ENCODE measurements at regions not wholly inside any gene's neighbourhood (a gene's known extent, or its start where the extent isn't known, plus 50 kb on each side); places are given as distances from the start of the nearest gene placed in this dataset.

DNA sequence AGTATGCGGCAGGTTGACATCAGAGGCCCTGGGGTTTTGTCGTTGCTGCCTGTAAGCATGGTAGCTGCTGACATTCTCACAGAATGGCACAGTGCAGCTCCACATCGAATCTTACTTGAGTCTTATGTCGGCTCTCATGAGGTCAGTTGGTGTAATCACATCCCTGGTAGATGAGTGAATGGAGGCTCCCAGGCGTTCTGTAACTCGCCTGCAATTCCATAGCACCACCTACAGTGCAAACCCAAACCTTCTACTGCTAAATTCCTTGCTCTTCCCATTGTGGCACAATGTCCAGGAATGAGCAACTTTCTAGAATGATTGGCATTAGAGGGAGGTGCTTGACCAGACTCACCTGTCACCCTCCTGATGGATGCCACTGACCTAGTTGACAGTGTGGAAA, 578.4 kb downstream of the CCDC171 start:
- no peak overlapping the region for H3K27ac ChIP-seq (ENCODE audit: low read depth, low read length, severe bottlenecking)
- H3K36me3 ChIP-seq (ENCODE audit: control insufficient read depth, insufficient read depth, low read length), result no peaks in the 10 kb centered on the region
- H3K4me3 ChIP-seq (ENCODE audit: extremely low read depth, insufficient read depth, low read length, poor library complexity, severe bottlenecking), result no peak overlapping the region
- H3K4me1 ChIP-seq (ENCODE audit: control insufficient read depth, insufficient read depth, low read length, poor library complexity, severe bottlenecking), result peaks cover 10% of the 10 kb centered on the region
- peaks cover 7% of the 10 kb centered on the region for H3K9me3 ChIP-seq (ENCODE audit: control insufficient read depth, low read length)
- 60 to 74% methylated on average over 4 to 5 of the region's 6 CpGs for WGBS, 2 experiments (ENCODE audit: insufficient coverage in 2 of 2)

DNA sequence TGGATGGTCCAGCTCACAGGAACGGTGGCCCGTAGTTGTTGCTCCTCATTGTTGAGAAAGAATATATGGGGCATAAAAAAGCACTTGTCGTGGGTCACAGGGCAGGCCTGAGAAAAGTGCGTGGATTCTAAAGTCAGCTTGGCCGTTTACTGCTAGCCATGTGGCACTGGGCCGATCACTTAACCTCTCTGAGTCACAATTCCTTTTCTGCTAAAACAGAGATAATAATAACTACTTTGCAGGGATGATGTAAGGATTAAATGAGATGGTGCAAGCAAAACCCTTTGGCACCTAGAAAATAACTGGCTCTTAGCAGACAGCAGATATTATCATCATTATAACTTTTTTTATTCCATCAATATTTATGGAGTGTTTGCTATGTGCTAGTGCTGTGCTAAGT, 579.7 kb downstream of the CCDC171 start:
- 86 to 98% methylated on average over 3 to 5 of the region's 6 CpGs for WGBS, 2 experiments (ENCODE audit: insufficient coverage in 2 of 2)
- no peak overlapping the region for H3K27ac ChIP-seq (ENCODE audit: low read depth, low read length, severe bottlenecking)
- H3K36me3 ChIP-seq (ENCODE audit: control insufficient read depth, insufficient read depth, low read length), result no peaks in the 10 kb centered on the region
- peaks cover 7% of the 10 kb centered on the region for H3K9me3 ChIP-seq (ENCODE audit: control insufficient read depth, low read length)
- no peak overlapping the region for H3K4me3 ChIP-seq (ENCODE audit: extremely low read depth, insufficient read depth, low read length, poor library complexity, severe bottlenecking)
- H3K4me1 ChIP-seq (ENCODE audit: control insufficient read depth, insufficient read depth, low read length, poor library complexity, severe bottlenecking), result peaks cover 14% of the 10 kb centered on the region

DNA sequence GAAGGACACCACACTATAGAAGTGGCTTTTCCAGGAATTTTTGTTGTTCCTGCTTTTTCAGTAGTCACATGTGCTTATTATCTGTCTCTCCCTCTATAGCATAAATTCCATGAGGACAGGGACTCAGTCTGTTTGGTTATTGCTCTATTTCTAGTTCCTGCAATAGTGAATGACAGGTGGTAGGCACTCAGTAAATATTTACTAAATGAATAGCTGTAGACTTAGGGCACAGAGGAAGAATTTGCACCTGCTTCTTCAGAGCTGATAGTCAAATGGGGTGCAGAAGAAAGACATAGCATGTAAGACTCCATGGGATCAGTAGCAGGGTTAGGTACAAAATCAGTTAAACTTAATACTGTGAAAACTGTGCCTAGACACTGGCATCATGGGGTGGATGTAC, 580.2 kb downstream of the CCDC171 start:
- Histone ChIP-seq H3K4me1 (ENCODE audit: control insufficient read depth, insufficient read depth, low read length, poor library complexity, severe bottlenecking) (peaks cover 16% of the 10 kb centered on the region), H3K27ac (ENCODE audit: low read depth, low read length, severe bottlenecking) (no peak overlapping the region), H3K36me3 (ENCODE audit: control insufficient read depth, insufficient read depth, low read length) (no peaks in the 10 kb centered on the region), H3K4me3 (ENCODE audit: extremely low read depth, insufficient read depth, low read length, poor library complexity, severe bottlenecking) (no peak overlapping the region), H3K9me3 (ENCODE audit: control insufficient read depth, low read length) (peaks cover 7% of the 10 kb centered on the region)

DNA sequence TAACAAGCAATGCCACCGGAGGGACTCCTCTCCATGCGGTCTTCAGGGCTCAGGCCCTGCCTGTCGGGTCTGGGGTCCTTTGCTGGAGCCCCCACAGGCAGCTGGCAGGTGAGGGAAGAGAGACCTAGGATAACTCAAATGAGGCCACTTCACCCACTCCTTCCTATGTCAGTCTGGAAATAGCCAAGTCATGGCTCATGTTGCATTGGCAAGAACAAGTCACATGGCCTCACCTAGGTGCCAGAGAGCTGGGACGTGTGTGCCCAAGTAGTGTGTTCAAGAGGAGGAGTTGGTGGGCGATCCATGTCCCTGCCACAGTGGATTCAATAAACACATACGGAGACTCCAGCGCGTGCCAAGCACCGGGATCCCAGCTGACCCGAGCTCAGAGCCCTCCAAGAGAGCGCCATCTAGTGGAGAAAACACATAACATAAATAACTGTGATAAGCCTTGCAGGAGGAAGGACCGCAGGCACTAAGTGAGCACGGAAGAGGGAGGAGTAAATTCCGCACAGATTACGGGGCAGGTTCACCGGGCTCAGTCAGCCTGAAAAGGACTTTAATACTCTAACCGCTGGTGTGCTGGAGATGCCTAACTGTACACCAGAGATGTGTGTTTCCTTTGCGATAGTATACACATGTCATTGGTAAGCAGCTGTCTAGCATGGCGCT, 580.8 kb downstream of the CCDC171 start:
- Histone ChIP-seq H3K27ac (ENCODE audit: low read depth, low read length, severe bottlenecking) (no peak overlapping the region), H3K9me3 (ENCODE audit: control insufficient read depth, low read length) (peaks cover 7% of the 10 kb centered on the region), H3K36me3 (ENCODE audit: control insufficient read depth, insufficient read depth, low read length) (no peaks in the 10 kb centered on the region), H3K4me1 (ENCODE audit: control insufficient read depth, insufficient read depth, low read length, poor library complexity, severe bottlenecking) (peaks cover 23% of the 10 kb centered on the region), H3K4me3 (ENCODE audit: extremely low read depth, insufficient read depth, low read length, poor library complexity, severe bottlenecking) (no peak overlapping the region)
- 35 to 36% methylated on average over 10 to 16 of the region's 19 CpGs for WGBS, 2 experiments (ENCODE audit: insufficient coverage in 2 of 2)

DNA sequence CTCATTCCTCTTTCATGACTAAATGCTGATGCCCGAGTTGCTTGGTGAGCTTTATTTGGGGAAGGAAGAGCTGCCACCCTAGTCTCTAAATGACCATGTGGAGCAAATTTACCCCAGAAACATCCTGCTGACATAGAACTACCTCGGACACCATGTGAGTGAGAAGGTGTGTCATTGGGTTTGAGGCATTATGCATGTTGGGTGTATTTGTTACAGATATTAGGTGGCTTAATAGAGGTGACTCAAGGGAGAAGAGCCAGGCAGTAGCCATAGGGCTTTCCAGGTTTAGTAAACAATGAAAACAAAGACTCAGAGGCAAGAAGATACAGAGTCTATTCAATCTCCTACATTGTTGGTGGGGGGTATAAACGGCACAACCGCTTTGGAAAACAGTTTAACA, 581.5 kb downstream of the CCDC171 start:
- peaks cover 25% of the 10 kb centered on the region for H3K4me1 ChIP-seq (ENCODE audit: control insufficient read depth, insufficient read depth, low read length, poor library complexity, severe bottlenecking)
- H3K36me3 ChIP-seq (ENCODE audit: control insufficient read depth, insufficient read depth, low read length), result no peaks in the 10 kb centered on the region
- H3K27ac ChIP-seq (ENCODE audit: low read depth, low read length, severe bottlenecking), result no peak overlapping the region
- H3K9me3 ChIP-seq (ENCODE audit: control insufficient read depth, low read length), result peaks cover 4% of the 10 kb centered on the region
- 83 to 90% methylated on average over 1 to 4 of the region's 4 CpGs for WGBS, 2 experiments (ENCODE audit: insufficient coverage in 2 of 2)
- H3K4me3 ChIP-seq (ENCODE audit: extremely low read depth, insufficient read depth, low read length, poor library complexity, severe bottlenecking), result no peak overlapping the region

DNA sequence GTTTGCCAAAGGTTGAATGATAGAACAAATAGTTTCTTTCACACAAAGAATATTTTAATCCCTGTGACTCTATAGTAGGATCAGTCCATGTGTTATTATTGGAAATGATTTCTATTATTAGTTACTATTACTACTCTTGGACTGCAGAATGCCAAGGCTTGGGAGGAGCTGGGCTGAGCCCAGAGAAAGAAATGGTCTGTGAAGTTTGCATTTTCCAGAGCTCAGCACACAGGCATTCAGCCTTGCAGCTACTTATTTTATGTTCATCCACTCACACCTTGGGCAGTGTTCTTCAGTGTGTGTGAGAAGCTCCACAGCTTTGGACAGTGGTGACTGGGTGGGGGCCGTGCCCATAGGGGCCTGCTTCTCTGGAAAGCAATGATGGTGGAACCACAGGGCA, 583.1 kb downstream of the CCDC171 start:
- Histone ChIP-seq H3K4me3 (ENCODE audit: extremely low read depth, insufficient read depth, low read length, poor library complexity, severe bottlenecking) (no peak overlapping the region), H3K27ac (ENCODE audit: low read depth, low read length, severe bottlenecking) (no peak overlapping the region), H3K36me3 (ENCODE audit: control insufficient read depth, insufficient read depth, low read length) (no peaks in the 10 kb centered on the region), H3K9me3 (ENCODE audit: control insufficient read depth, low read length) (no peaks in the 10 kb centered on the region), H3K4me1 (ENCODE audit: control insufficient read depth, insufficient read depth, low read length, poor library complexity, severe bottlenecking) (peaks cover 25% of the 10 kb centered on the region)
- no CpG with 5 or more reads among the region's 1 CpG for WGBS, 2 experiments (ENCODE audit: insufficient coverage in 2 of 2)

DNA sequence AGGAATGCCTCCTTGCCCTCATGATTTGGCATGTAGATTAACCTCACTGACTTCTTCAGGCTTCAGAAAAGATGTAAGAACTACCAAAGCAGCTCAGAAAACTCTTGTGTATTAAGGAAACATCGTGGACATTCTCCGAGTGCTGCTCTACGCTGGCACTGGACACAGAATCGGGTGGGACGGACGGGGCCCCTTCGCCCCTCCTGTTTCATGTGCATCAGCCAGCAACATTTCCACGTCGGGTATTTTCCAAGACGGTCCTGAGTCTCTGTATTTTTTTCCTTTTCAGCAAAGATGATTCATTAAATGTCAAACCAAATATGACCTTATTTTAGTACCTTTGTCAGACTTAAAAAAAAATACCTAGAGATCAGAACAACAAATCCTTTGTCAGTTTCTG, 583.6 kb downstream of the CCDC171 start:
- Histone ChIP-seq H3K9me3 (ENCODE audit: control insufficient read depth, low read length) (no peaks in the 10 kb centered on the region), H3K4me1 (ENCODE audit: control insufficient read depth, insufficient read depth, low read length, poor library complexity, severe bottlenecking) (peaks cover 25% of the 10 kb centered on the region), H3K36me3 (ENCODE audit: control insufficient read depth, insufficient read depth, low read length) (no peaks in the 10 kb centered on the region), H3K27ac (ENCODE audit: low read depth, low read length, severe bottlenecking) (no peak overlapping the region), H3K4me3 (ENCODE audit: extremely low read depth, insufficient read depth, low read length, poor library complexity, severe bottlenecking) (no peak overlapping the region)
- 96 to 97% methylated on average over 9 to 10 of the region's 10 CpGs for WGBS, 2 experiments (ENCODE audit: insufficient coverage in 2 of 2)

DNA sequence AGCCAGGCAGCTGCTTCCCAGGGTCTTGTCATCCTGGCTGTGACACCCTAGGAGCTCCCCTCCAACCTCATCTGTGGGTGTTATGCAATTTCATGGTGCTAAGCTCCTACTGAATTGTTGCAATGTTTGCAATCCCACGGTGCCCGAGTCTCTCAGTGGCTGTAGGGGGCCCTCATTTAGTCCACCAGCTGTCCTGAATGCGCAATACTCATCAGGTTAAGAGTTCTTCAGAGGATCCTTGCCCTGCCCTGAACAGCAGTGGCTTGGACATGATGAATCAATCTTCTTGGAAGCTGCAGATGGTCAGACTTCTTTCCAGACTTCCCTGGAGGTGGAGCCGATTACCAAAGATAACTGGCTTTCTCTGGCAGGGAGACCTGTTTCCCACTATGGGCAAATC, 584.1 kb downstream of the CCDC171 start:
- H3K36me3 ChIP-seq (ENCODE audit: control insufficient read depth, insufficient read depth, low read length), result no peaks in the 10 kb centered on the region
- peaks cover 25% of the 10 kb centered on the region for H3K4me1 ChIP-seq (ENCODE audit: control insufficient read depth, insufficient read depth, low read length, poor library complexity, severe bottlenecking)
- H3K4me3 ChIP-seq (ENCODE audit: extremely low read depth, insufficient read depth, low read length, poor library complexity, severe bottlenecking), result no peak overlapping the region
- WGBS, 2 experiments (ENCODE audit: insufficient coverage in 2 of 2), result 89 to 90% methylated on average over 4 of the region's 4 CpGs
- no peaks in the 10 kb centered on the region for H3K9me3 ChIP-seq (ENCODE audit: control insufficient read depth, low read length)
- no peak overlapping the region for H3K27ac ChIP-seq (ENCODE audit: low read depth, low read length, severe bottlenecking)

DNA sequence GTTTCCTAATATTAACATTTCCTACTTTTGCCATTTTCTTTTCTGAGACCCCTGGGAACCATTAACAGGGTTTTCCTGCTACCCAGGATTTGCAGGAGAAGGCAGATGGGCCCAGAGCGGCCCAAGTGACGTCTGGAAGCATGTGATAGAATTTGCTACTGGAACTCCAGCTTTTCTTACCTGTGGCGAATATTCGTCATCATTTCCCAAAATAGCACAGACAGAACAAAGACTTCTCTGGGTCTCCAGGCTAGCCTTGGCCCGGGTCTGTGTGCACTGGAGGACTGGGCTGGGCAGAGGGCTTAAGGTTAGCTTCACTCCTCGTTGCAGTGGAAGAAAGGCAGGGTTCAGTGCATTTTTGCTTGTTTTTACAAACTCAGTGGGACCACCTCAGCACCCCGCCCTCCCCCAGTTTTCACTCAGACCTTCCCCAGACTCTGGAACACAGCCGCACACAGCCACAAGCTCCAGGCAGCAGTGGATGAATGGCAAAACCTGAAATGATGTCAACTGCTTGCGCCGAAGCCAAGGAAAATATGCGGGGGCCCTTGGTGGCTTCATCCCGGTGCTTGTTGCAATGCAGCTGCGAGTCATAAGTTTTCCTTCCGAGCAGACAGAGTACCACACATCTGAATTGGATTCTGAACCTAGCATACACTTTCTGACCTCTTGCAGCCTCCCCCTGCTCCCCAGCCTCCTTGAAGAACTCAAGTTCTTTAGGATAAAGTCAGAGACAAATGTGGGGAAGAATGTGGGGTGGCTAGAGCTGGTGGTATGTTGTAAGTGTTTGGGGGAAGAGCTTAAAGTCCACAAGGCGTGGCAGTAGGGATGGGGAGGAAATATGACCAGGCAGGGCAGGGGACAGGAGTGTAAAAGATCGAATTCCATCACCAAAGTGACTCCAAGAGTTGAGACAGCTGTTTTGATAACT, 586.0 kb downstream of the CCDC171 start:
- Histone ChIP-seq H3K4me3 (ENCODE audit: extremely low read depth, insufficient read depth, low read length, poor library complexity, severe bottlenecking) (no peak overlapping the region), H3K36me3 (ENCODE audit: control insufficient read depth, insufficient read depth, low read length) (no peaks in the 10 kb centered on the region), H3K27ac (ENCODE audit: low read depth, low read length, severe bottlenecking) (no peak overlapping the region), H3K4me1 (ENCODE audit: control insufficient read depth, insufficient read depth, low read length, poor library complexity, severe bottlenecking) (peaks cover 25% of the 10 kb centered on the region), H3K9me3 (ENCODE audit: control insufficient read depth, low read length) (no peaks in the 10 kb centered on the region)
- WGBS, 2 experiments (ENCODE audit: insufficient coverage in 2 of 2), result 91% methylated on average over 9 to 14 of the region's 16 CpGs

DNA sequence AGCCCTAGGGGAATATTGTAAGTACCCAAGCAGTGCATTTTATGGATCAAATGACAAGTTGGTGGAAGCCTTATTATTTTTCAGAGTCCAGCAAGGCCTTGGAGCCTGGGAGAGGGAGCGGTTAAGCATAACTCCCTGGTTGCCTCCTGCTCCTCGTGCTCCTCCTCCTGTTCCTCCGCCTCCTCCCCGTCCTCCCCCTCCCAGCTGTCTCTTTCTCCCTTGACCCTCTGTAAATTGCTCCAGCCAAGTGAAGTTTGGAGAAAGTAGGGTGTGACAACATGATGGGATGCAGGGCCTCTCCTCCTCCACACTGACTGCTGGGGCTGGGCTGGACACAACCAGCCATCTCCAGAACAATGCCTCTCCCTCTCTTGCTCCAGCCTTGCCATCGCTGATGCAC, 586.9 kb downstream of the CCDC171 start:
- H3K36me3 ChIP-seq (ENCODE audit: control insufficient read depth, insufficient read depth, low read length), result no peaks in the 10 kb centered on the region
- peaks cover 22% of the 10 kb centered on the region for H3K4me1 ChIP-seq (ENCODE audit: control insufficient read depth, insufficient read depth, low read length, poor library complexity, severe bottlenecking)
- no peaks in the 10 kb centered on the region for H3K9me3 ChIP-seq (ENCODE audit: control insufficient read depth, low read length)
- no peak overlapping the region for H3K4me3 ChIP-seq (ENCODE audit: extremely low read depth, insufficient read depth, low read length, poor library complexity, severe bottlenecking)
- no peak overlapping the region for H3K27ac ChIP-seq (ENCODE audit: low read depth, low read length, severe bottlenecking)
- WGBS, 2 experiments (ENCODE audit: insufficient coverage in 2 of 2), result 92 to 100% methylated on average over 1 to 2 of the region's 5 CpGs

DNA sequence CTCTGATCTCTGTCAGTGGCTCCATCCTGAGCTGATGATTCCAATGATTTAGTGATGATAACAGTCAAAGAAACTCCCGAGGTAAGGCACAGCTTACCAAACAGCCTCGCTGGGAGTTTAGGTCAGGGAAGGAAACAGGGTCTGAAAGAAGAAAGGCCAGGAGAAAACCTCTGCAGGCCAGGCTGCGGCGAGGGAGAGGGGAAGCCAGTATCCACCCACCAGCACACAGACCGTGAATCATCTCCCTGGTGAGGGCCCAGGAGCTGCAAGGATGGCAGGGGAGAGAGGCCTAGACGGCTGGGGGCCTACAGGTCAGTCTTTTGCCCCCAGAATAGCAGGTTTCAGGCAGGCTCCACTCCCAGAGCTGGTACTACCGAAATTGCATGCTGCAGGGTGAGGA, 590.5 kb downstream of the CCDC171 start:
- H3K27ac ChIP-seq (ENCODE audit: low read depth, low read length, severe bottlenecking), result no peak overlapping the region
- H3K4me3 ChIP-seq (ENCODE audit: extremely low read depth, insufficient read depth, low read length, poor library complexity, severe bottlenecking), result no peak overlapping the region
- H3K36me3 ChIP-seq (ENCODE audit: control insufficient read depth, insufficient read depth, low read length), result no peaks in the 10 kb centered on the region
- H3K4me1 ChIP-seq (ENCODE audit: control insufficient read depth, insufficient read depth, low read length, poor library complexity, severe bottlenecking), result peaks cover 17% of the 10 kb centered on the region
- no peaks in the 10 kb centered on the region for H3K9me3 ChIP-seq (ENCODE audit: control insufficient read depth, low read length)
- WGBS, 2 experiments (ENCODE audit: insufficient coverage in 2 of 2), result 68 to 75% methylated on average over 3 of the region's 7 CpGs
